Upper lobe of right lung (tissue), 1 donor: ENCODE measurements at regions not wholly inside any gene's neighbourhood (a gene's known extent, or its start where the extent isn't known, plus 50 kb on each side); places are given as distances from the start of the nearest gene placed in this dataset.

Experiments
- ATAC-seq: fragments of 200-7000 bp; cut with Tn5 transposase; one replicate; pipeline ENCODE4 v1.9.1; 2020; ENCODE audit warnings: mild to moderate bottlenecking, moderate library complexity
- DNase-seq: peaks from one replicate; pipeline ENCODE4 v3.0.0-alpha.2; 2020
- H3K27ac ChIP-seq: fragments of 200-600 bp; one replicate; pipeline ENCODE4 v1.8.0; 2022
- H3K27me3 ChIP-seq: fragments of 200-600 bp; one replicate; pipeline ENCODE4 v1.8.0; 2022; ENCODE audit warnings: mild to moderate bottlenecking
- H3K36me3 ChIP-seq: fragments of 200-600 bp; one replicate; pipeline ENCODE4 v1.8.0; 2022
- H3K4me1 ChIP-seq: fragments of 200-600 bp; one replicate; pipeline ENCODE4 v1.8.0; 2022
- H3K4me3 ChIP-seq: fragments of 200-600 bp; one replicate; pipeline ENCODE4 v1.8.0; 2022; ENCODE audit warnings: mild to moderate bottlenecking
- H3K9me3 ChIP-seq: fragments of 200-600 bp; one replicate; pipeline ENCODE4 v1.8.0; 2022
- CTCF ChIP-seq: fragments of 200-600 bp; IDR thresholded peaks from one replicate; pipeline ENCODE4 v1.8.0; 2022; ENCODE audit warnings: antibody characterized with exemption
- intact Hi-C: fragments of 100-400 bp; cut with DNase I; formaldehyde crosslinking; loops from one replicate; pipeline ENCODE4 v1.11.0; 2022
- donor health status: DM: no; HTN: yes; CAD: no; lungs with severe emphysema.

- H3K4me3 ChIP-seq = no peak overlapping the region
- DNase-seq (no peak), ATAC-seq (no peak)
- no peak for TF ChIP-seq CTCF
- no peaks in the 10 kb centered on the region for H3K27me3 ChIP-seq
- H3K4me1 ChIP-seq = no peaks in the 10 kb centered on the region
- H3K36me3 ChIP-seq = no peaks in the 10 kb centered on the region
- no peaks in the 10 kb centered on the region for H3K9me3 ChIP-seq
- no peak overlapping the region for H3K27ac ChIP-seq
- intact Hi-C loops = no loop called here
Observed at GRCh38 chr9:80615964-80616363, 1044.2 kb downstream of the TLE4 start.

- Histone ChIP-seq H3K4me3 (no peak overlapping the region), H3K27ac (no peak overlapping the region), H3K9me3 (no peaks in the 10 kb centered on the region), H3K4me1 (no peaks in the 10 kb centered on the region), H3K36me3 (no peaks in the 10 kb centered on the region), H3K27me3 (no peaks in the 10 kb centered on the region)
- TF ChIP-seq CTCF = no peak
- ATAC-seq (no peak), DNase-seq (no peak)
- intact Hi-C loops = no loop called here
Observed at GRCh38 chr9:80605793-80606192, 1034.0 kb downstream of the TLE4 start.

GRCh38 chr9:80605129-80605528 is 1033.4 kb downstream of the TLE4 start:
- Histone ChIP-seq H3K9me3 (no peaks in the 10 kb centered on the region), H3K27me3 (no peaks in the 10 kb centered on the region), H3K4me3 (no peak overlapping the region), H3K27ac (no peak overlapping the region), H3K36me3 (no peaks in the 10 kb centered on the region), H3K4me1 (no peaks in the 10 kb centered on the region)
- TF ChIP-seq CTCF = peak; percentile 29
- DNase-seq (no peak), ATAC-seq (no peak)
- intact Hi-C loops = no loop called here

GRCh38 chr9:80602291-80602690 is 1030.5 kb downstream of the TLE4 start:
- Histone ChIP-seq H3K9me3 (no peaks in the 10 kb centered on the region), H3K27ac (no peak overlapping the region), H3K36me3 (no peaks in the 10 kb centered on the region), H3K4me3 (no peak overlapping the region), H3K4me1 (no peaks in the 10 kb centered on the region), H3K27me3 (no peaks in the 10 kb centered on the region)
- ATAC-seq = no peak
- DNase-seq = no peak
- no peak for TF ChIP-seq CTCF
- intact Hi-C loops = no loop called here

GRCh38 chr9:80596579-80596978 is 1024.8 kb downstream of the TLE4 start:
- intact Hi-C loops = no loop called here
- Histone ChIP-seq H3K4me1 (no peaks in the 10 kb centered on the region), H3K4me3 (no peak overlapping the region), H3K9me3 (no peaks in the 10 kb centered on the region), H3K27ac (no peak overlapping the region), H3K27me3 (no peaks in the 10 kb centered on the region), H3K36me3 (no peaks in the 10 kb centered on the region)
- ATAC-seq (no peak), DNase-seq (no peak)
- TF ChIP-seq CTCF = no peak

- H3K4me3 ChIP-seq = no peak overlapping the region
- H3K9me3 ChIP-seq = no peaks in the 10 kb centered on the region
- intact Hi-C loops = no loop called here
- no peaks in the 10 kb centered on the region for H3K4me1 ChIP-seq
- no peaks in the 10 kb centered on the region for H3K36me3 ChIP-seq
- H3K27me3 ChIP-seq = no peaks in the 10 kb centered on the region
- DNase-seq (no peak), ATAC-seq (no peak)
- H3K27ac ChIP-seq = no peak overlapping the region
- no peak for TF ChIP-seq CTCF
Observed at GRCh38 chr9:80595192-80595591, 1023.4 kb downstream of the TLE4 start.
